Duodenal mucosa (tissue), 2 donors: ENCODE measurements at regions not wholly inside any gene's neighbourhood (a gene's known extent, or its start where the extent isn't known, plus 50 kb on each side); places are given as distances from the start of the nearest gene placed in this dataset.

Experiments used
- H3K27ac ChIP-seq: one replicate; pipeline ENCODE4 v1.7.0; 2013; ENCODE audit warnings: low read depth, low read length
- H3K27me3 ChIP-seq, 2 donors: one replicate each; pipeline ENCODE4 v1.7.0; 2013; ENCODE audit warnings: low read length in 2 of 2, control low read depth in 1 of 2; ENCODE audit not compliant: insufficient read depth in 2 of 2, control insufficient read depth in 1 of 2
- H3K36me3 ChIP-seq, 2 donors: one replicate each; pipeline ENCODE4 v1.7.0; 2013; ENCODE audit warnings: low read length in 2 of 2, control low read depth in 1 of 2; ENCODE audit not compliant: insufficient read depth in 2 of 2, control insufficient read depth in 1 of 2
- H3K4me1 ChIP-seq, 2 donors: one replicate each; pipeline ENCODE4 v1.7.0; 2013; ENCODE audit warnings: low read length in 2 of 2, control low read depth in 1 of 2; ENCODE audit not compliant: insufficient read depth in 2 of 2, control insufficient read depth in 1 of 2
- H3K4me3 ChIP-seq, 2 donors: one replicate each; pipeline ENCODE4 v1.7.0; 2013; ENCODE audit warnings: low read length in 2 of 2, low read depth in 1 of 2
- H3K9ac ChIP-seq, 2 donors: one replicate each; pipeline ENCODE4 v1.7.0; 2013; ENCODE audit warnings: low read length in 2 of 2, low read depth in 1 of 2
- H3K9me3 ChIP-seq, 2 donors: one replicate each; pipeline ENCODE4 v1.7.0; 2013; ENCODE audit warnings: low read length in 2 of 2, control low read depth in 1 of 2; ENCODE audit not compliant: control insufficient read depth in 1 of 2

GRCh38 chr7:22875470-22875869 is 52.8 kb upstream of the TOMM7 start:
- no peaks in the 10 kb centered on the region for H3K4me1 ChIP-seq
- H3K27me3 ChIP-seq = no peaks in the 10 kb centered on the region
- no peak overlapping the region for H3K4me3 ChIP-seq
- H3K9ac ChIP-seq = no peak overlapping the region
- H3K27ac ChIP-seq = no peak overlapping the region
- H3K36me3 ChIP-seq = no peaks in the 10 kb centered on the region
- H3K9me3 ChIP-seq = no peaks in the 10 kb centered on the region

DNA sequence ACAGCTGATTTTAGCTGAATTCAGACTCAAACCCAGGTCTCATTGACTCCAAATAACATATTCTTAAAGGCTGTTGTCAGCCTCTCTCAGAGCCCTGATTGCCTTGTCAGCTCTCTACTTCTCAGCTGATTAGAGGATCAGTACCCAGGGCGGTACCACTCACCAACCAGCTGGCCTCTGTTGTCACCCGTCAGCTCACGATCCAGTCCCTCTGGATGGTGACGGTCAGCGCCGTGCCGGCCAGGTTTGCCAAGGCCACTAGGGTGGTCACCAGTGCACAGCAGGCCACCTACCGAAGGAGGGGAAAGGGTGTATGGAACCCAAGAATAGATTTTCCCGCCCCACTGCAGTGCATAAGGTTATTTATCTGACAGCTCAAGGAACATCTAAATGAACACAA is 52.3 kb upstream of the TOMM7 start:
- Histone ChIP-seq H3K4me1 (no peaks in the 10 kb centered on the region), H3K27ac (no peak overlapping the region), H3K36me3 (no peaks in the 10 kb centered on the region), H3K9ac (no peak overlapping the region), H3K4me3 (no peak overlapping the region), H3K9me3 (no peaks in the 10 kb centered on the region), H3K27me3 (no peaks in the 10 kb centered on the region)
